ENCODE measurements at regions not wholly inside any gene's neighbourhood (a gene's known extent, or its start where the extent isn't known, plus 50 kb on each side); places are given as distances from the start of the nearest gene placed in this dataset.

GRCh38 chr5:106174903-106175302, 1495.8 kb downstream of the EFNA5 start:
- no peak for DNase-seq (ENCODE audit: low spot score)
- in situ Hi-C loops (cut with MboI; ENCODE audit: low pct_unique_long_range_greater_than_20kb, low sequenced_read_pairs, unreplicated experiment) = no loop called here
- no peak for TF ChIP-seq CTCF (IDR thresholded peaks at IDR 0.05; ENCODE audit: extremely low read depth, insufficient read depth, missing control alignments)

GRCh38 chr5:106172681-106173532, 1497.8 kb downstream of the EFNA5 start:
- in situ Hi-C loops (cut with MboI; ENCODE audit: low pct_unique_long_range_greater_than_20kb, low sequenced_read_pairs, unreplicated experiment) = no loop called here
- TF ChIP-seq CTCF (IDR thresholded peaks at IDR 0.05; ENCODE audit: extremely low read depth, insufficient read depth, missing control alignments) = no peak
- no peak for DNase-seq (ENCODE audit: low spot score)

- TF ChIP-seq CTCF (IDR thresholded peaks at IDR 0.05; ENCODE audit: extremely low read depth, insufficient read depth, missing control alignments) = no peak
- DNase-seq (ENCODE audit: low spot score) = no peak
- in situ Hi-C loops (cut with MboI; ENCODE audit: low pct_unique_long_range_greater_than_20kb, low sequenced_read_pairs, unreplicated experiment) = no loop called here
Observed at GRCh38 chr5:106171708-106172107, 1499.0 kb downstream of the EFNA5 start.

GRCh38 chr5:106171132-106171531, 1499.6 kb downstream of the EFNA5 start:
- in situ Hi-C loops (cut with MboI; ENCODE audit: low pct_unique_long_range_greater_than_20kb, low sequenced_read_pairs, unreplicated experiment) = no loop called here
- TF ChIP-seq CTCF (IDR thresholded peaks at IDR 0.05; ENCODE audit: extremely low read depth, insufficient read depth, missing control alignments) = no peak
- no peak for DNase-seq (ENCODE audit: low spot score)

- in situ Hi-C loops (cut with MboI; ENCODE audit: low pct_unique_long_range_greater_than_20kb, low sequenced_read_pairs, unreplicated experiment) = no loop called here
- no peak for DNase-seq (ENCODE audit: low spot score)
- no peak for TF ChIP-seq CTCF (IDR thresholded peaks at IDR 0.05; ENCODE audit: extremely low read depth, insufficient read depth, missing control alignments)
Observed at GRCh38 chr5:106167766-106168165, 1503.0 kb downstream of the EFNA5 start.

GRCh38 chr5:106163233-106163632, 1507.5 kb downstream of the EFNA5 start:
- DNase-seq (ENCODE audit: low spot score) = no peak
- TF ChIP-seq CTCF (IDR thresholded peaks at IDR 0.05; ENCODE audit: extremely low read depth, insufficient read depth, missing control alignments) = no peak
- in situ Hi-C loops (cut with MboI; ENCODE audit: low pct_unique_long_range_greater_than_20kb, low sequenced_read_pairs, unreplicated experiment) = no loop called here
